GM12878 (cell line): ENCODE measurements at regions not wholly inside any gene's neighbourhood (a gene's known extent, or its start where the extent isn't known, plus 50 kb on each side); places are given as distances from the start of the nearest gene placed in this dataset.

ENCODE experiments used
- ATAC-seq: fragments of 200-7000 bp; cut with Tn5 transposase; 3 replicates; pipeline ENCODE4 v1.9.1; 2020; ENCODE audit warnings: mild to moderate bottlenecking, moderate library complexity
- BruUV-seq: library from RNA; stranded (reverse); fragments of 400-500 nt; replicated peaks from 2 replicates; lab custom pipeline; 2021; lab: Mats Ljungman, UMichigan
- CTCF ChIA-PET: fragments of 300-600 bp; sonication (Branson Sonifier 250); formaldehyde crosslinking; extraction: SDS; loops from one replicate; lab custom pipeline; 2021; ENCODE audit warnings: inconsistent platforms; lab: Yijun Ruan, JAX
- POLR2A ChIA-PET: fragments of 350-600 bp; formaldehyde crosslinking; extraction: SDS; loops from one replicate; lab custom pipeline; 2021; ENCODE audit warnings: inconsistent platforms; lab: Charles Lee
- RAD21 ChIA-PET: fragments of 300-600 bp; sonication (Branson Sonifier 250); formaldehyde crosslinking; loops from one replicate; lab custom pipeline; 2023; ENCODE audit warnings: antibody characterized with exemption; ENCODE audit not compliant: unreplicated experiment; lab: Charles Lee
- SMC1A ChIA-PET: fragments of 300-600 bp; sonication (Branson Sonifier 250); formaldehyde crosslinking; loops from one replicate; lab custom pipeline; 2023; ENCODE audit not compliant: unreplicated experiment, uncharacterized antibody; lab: Charles Lee
- DNase-seq: peaks from one replicate; pipeline ENCODE4 v3.0.0-alpha.2; 2011; ENCODE audit warnings: low read depth, low spot score
- FAIRE-seq: peaks from 3 replicates; lab custom pipeline; 2011; peaks lifted over from hg19 to GRCh38; lab: Jason Lieb, UNC
- H2AFZ ChIP-seq: 2 replicates; pipeline ENCODE4 v1.6.0; 2011; ENCODE audit warnings: low read depth, low read length, control low read depth; ENCODE audit not compliant: control insufficient read depth
- H3K27ac ChIP-seq: 2 replicates; pipeline ENCODE4 v1.5.1; 2011; ENCODE audit warnings: control low read depth; ENCODE audit not compliant: control insufficient read depth, insufficient read depth
- H3K27me3 ChIP-seq, 2 experiments: replicated peaks in 1 of 2; 2 replicates each; pipeline versions ENCODE4 v1.6.0 to v1.6.1; 2011; ENCODE audit warnings: low read length in 1 of 2; ENCODE audit not compliant: control insufficient read depth in 2 of 2, insufficient read depth in 2 of 2
- H3K36me3 ChIP-seq, 2 experiments: 2 replicates each; pipeline ENCODE4 v1.5.1; 2011; ENCODE audit warnings: low read length in 1 of 2; ENCODE audit not compliant: control insufficient read depth in 2 of 2, insufficient read depth in 2 of 2
- H3K4me1 ChIP-seq: 2 replicates; pipeline ENCODE4 v1.6.1; 2011; ENCODE audit warnings: mild to moderate bottlenecking, low read length, moderate library complexity, mixed read lengths; ENCODE audit not compliant: control insufficient read depth, insufficient read depth
- H3K4me2 ChIP-seq: 2 replicates; pipeline ENCODE4 v1.6.0; 2011; ENCODE audit warnings: control low read depth; ENCODE audit not compliant: control insufficient read depth, insufficient read depth
- H3K4me3 ChIP-seq: fragments of 200-600 bp; sonication (generic); 2 replicates; pipeline ENCODE4 v1.5.1; 2016
- H3K79me2 ChIP-seq: 2 replicates; pipeline ENCODE4 v1.6.0; 2011; ENCODE audit warnings: low read length; ENCODE audit not compliant: control insufficient read depth, insufficient read depth
- H3K9ac ChIP-seq: 2 replicates; pipeline ENCODE4 v1.8.0; 2011; ENCODE audit warnings: low read length, control low read depth, mixed read lengths; ENCODE audit not compliant: control insufficient read depth, insufficient read depth
- H3K9me3 ChIP-seq: replicated peaks from 3 replicates; pipeline ENCODE4 v1.5.1; 2011; ENCODE audit warnings: mild to moderate bottlenecking, low read length; ENCODE audit not compliant: control insufficient read depth, insufficient read depth
- H4K20me1 ChIP-seq: 2 replicates; pipeline ENCODE4 v1.6.0; 2011; ENCODE audit not compliant: control insufficient read depth, insufficient read depth
- ATF7 ChIP-seq: fragments of 450-650 bp; IDR thresholded peaks from 2 replicates; pipeline ENCODE4 v1.6.1; 2016; ENCODE audit warnings: low read depth, mild to moderate bottlenecking
- E4F1 ChIP-seq: fragments of 450-650 bp; IDR thresholded peaks from 2 replicates; pipeline ENCODE4 v1.6.1; 2018; ENCODE audit warnings: borderline replicate concordance, mild to moderate bottlenecking; ENCODE audit not compliant: partially characterized antibody
- IKZF2 ChIP-seq, 2 experiments: fragments of 450-650 bp; IDR thresholded peaks; 2 replicates each; pipeline ENCODE4 v1.6.1; 2017; ENCODE audit warnings: mild to moderate bottlenecking in 2 of 2, moderate library complexity in 2 of 2
- NKRF ChIP-seq: fragments of 450-650 bp; conservative IDR thresholded peaks from 2 replicates; pipeline ENCODE4 v1.6.1; 2017; ENCODE audit warnings: mild to moderate bottlenecking, moderate library complexity
- NR2C2 ChIP-seq: IDR thresholded peaks from 2 replicates; pipeline ENCODE4 v1.6.1; 2011; ENCODE audit warnings: borderline replicate concordance, low read depth; ENCODE audit not compliant: control insufficient read depth, insufficient read length
- SUZ12 ChIP-seq: fragments of 200-600 bp; sonication (generic); IDR thresholded peaks from one replicate; pipeline ENCODE4 v1.6.1; 2018; ENCODE audit warnings: antibody characterized with exemption, mild to moderate bottlenecking; ENCODE audit not compliant: unreplicated experiment
- YBX1 ChIP-seq: fragments of 450-650 bp; IDR thresholded peaks from 2 replicates; pipeline ENCODE4 v1.6.1; 2016; ENCODE audit warnings: antibody characterized with exemption
- YY1 ChIP-seq: IDR thresholded peaks from 2 replicates; pipeline ENCODE4 v1.6.1; 2011; ENCODE audit warnings: low read depth, mild to moderate bottlenecking, low read length
- ZNF384 ChIP-seq: IDR thresholded peaks from 2 replicates; pipeline ENCODE4 v1.6.1; 2012; ENCODE audit warnings: low read depth, mild to moderate bottlenecking, low read length, improper control_type of control experiment, borderline replicate concordance
- ZSCAN29 ChIP-seq: fragments of 450-650 bp; IDR thresholded peaks from 2 replicates; pipeline ENCODE4 v1.6.1; 2017; ENCODE audit warnings: mild to moderate bottlenecking, moderate library complexity
- WGBS: methylation state at CpG from one replicate; pipeline ENCODE4 v1.1.6; 2016; ENCODE audit warnings: low lambda C conversion rate; ENCODE audit not compliant: insufficient replicate concordance, insufficient coverage; ENCODE audit errors: missing lambda C conversion rate; 5-methylcytosine and 5-hydroxymethylcytosine counted together
- in situ Hi-C: fragments of 300-500 bp; cut with MboI; formaldehyde crosslinking; loops from 9 replicates; pipeline ENCODE4 v1.14.3; 2018; ENCODE audit warnings: mixed read lengths
- intact Hi-C: fragments of 100-400 bp; cut with micrococcal nuclease; formaldehyde crosslinking; loops from one replicate; pipeline ENCODE4 v1.14.2; 2022; ENCODE audit not compliant: unreplicated experiment

- TF ChIP-seq E4F1 (no peak), ZSCAN29 (no peak), NKRF (no peak), ATF7 (no peak), IKZF2 (IDR thresholded peaks at IDR 0.05) (no peak), ZNF384 (no peak), NR2C2 (no peak), SUZ12 (no peak), YY1 (no peak), YBX1 (no peak)
- SMC1A ChIA-PET = no interaction called here
- DNase-seq = no peak
These were observed 407.4 kb upstream of the ZNF507 start for GRCh38 chr19:31937983-31938382.

More at GRCh38 chr19:31937983-31938382, 407.4 kb upstream of the ZNF507 start:
- CTCF ChIA-PET = no interaction called here
- no peaks in the 10 kb centered on the region for H3K36me3 ChIP-seq
- H3K4me2 ChIP-seq = no peak overlapping the region
- H3K79me2 ChIP-seq = no peaks in the 10 kb centered on the region
- no peak overlapping the region for H3K9ac ChIP-seq
- ATAC-seq = no peak
- intact Hi-C loops (no loop called here), in situ Hi-C loops (no loop called here)
- H3K27ac ChIP-seq = no peak overlapping the region
- FAIRE-seq = no peak
- H3K4me3 ChIP-seq = no peak overlapping the region
- no peak overlapping the region for H2AFZ ChIP-seq
- no TSS peak for BruUV-seq
- no peaks in the 10 kb centered on the region for H3K4me1 ChIP-seq
- POLR2A ChIA-PET = no interaction called here
- H3K9me3 ChIP-seq = peaks cover 1% of the 10 kb centered on the region; the same call in 1 of the 3 replicates
- RAD21 ChIA-PET = no interaction called here
- 45% methylated on average over 3 of the region's 3 CpGs for WGBS
- H4K20me1 ChIP-seq = no peaks in the 10 kb centered on the region
- H3K27me3 ChIP-seq = no peaks in the 10 kb centered on the region
